Fibroblast of villous mesenchyme (primary cell): ENCODE measurements at regions not wholly inside any gene's neighbourhood (a gene's known extent, or its start where the extent isn't known, plus 50 kb on each side); places are given as distances from the start of the nearest gene placed in this dataset.

ENCODE experiments used
- DNase-seq: peaks from one replicate; pipeline ENCODE4 v3.0.0-alpha.2; 2010; ENCODE audit warnings: low read depth
- H3K4me3 ChIP-seq: 2 replicates; pipeline ENCODE4 v1.5.1; 2011; ENCODE audit warnings: low read depth, mild to moderate bottlenecking, low read length
- TF ChIP-seq, protein P1 (sequence below): IDR thresholded peaks from 2 replicates; pipeline ENCODE4 v1.5.1; 2012; ENCODE audit warnings: low read depth, mild to moderate bottlenecking, low read length; ENCODE audit not compliant: insufficient read depth

DNA sequence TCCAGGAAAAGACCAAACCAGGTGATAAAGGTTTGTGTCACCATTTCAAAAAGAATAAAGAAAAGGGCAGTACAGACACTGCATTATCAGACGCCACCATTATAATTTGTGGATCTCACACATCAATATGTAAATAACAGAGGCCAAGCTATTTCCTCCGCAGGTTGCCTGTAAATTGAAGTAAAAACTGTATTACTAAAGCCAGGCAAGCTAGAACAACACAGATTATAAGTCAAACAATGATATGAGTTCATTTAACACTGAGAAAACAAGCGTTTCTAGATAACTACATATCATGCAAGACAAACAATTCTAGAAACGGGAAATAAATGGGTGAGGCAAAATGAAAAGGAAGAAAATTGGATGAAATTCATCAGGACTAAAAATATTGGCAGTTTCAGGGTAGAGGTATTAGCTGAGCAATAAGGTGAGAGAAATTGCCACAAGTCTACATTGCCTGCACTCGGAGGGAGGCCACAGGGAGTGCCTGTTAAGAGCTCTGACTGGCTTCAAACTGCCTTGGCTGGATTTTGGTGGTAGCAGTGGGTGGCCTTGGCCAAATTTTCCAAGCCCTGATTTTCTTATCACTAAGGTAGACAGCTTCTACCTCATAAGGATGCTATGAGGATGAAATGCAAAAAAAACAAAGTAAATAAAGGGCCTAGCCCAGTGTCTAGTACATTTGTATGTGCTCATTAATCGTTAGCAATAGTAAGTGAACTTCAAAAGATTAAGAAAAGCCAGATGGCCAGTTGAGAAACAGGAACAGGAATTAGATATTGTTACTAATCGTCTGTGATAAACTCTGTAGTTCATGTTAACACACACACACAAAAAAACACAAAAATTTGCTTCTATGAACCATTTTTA lies 240.0 kb upstream of the NFE2L3 start:
- TF ChIP-seq, protein P1, sequence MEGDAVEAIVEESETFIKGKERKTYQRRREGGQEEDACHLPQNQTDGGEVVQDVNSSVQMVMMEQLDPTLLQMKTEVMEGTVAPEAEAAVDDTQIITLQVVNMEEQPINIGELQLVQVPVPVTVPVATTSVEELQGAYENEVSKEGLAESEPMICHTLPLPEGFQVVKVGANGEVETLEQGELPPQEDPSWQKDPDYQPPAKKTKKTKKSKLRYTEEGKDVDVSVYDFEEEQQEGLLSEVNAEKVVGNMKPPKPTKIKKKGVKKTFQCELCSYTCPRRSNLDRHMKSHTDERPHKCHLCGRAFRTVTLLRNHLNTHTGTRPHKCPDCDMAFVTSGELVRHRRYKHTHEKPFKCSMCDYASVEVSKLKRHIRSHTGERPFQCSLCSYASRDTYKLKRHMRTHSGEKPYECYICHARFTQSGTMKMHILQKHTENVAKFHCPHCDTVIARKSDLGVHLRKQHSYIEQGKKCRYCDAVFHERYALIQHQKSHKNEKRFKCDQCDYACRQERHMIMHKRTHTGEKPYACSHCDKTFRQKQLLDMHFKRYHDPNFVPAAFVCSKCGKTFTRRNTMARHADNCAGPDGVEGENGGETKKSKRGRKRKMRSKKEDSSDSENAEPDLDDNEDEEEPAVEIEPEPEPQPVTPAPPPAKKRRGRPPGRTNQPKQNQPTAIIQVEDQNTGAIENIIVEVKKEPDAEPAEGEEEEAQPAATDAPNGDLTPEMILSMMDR, result no peak
- DNase-seq, result no peak
- no peak overlapping the region for H3K4me3 ChIP-seq

DNA sequence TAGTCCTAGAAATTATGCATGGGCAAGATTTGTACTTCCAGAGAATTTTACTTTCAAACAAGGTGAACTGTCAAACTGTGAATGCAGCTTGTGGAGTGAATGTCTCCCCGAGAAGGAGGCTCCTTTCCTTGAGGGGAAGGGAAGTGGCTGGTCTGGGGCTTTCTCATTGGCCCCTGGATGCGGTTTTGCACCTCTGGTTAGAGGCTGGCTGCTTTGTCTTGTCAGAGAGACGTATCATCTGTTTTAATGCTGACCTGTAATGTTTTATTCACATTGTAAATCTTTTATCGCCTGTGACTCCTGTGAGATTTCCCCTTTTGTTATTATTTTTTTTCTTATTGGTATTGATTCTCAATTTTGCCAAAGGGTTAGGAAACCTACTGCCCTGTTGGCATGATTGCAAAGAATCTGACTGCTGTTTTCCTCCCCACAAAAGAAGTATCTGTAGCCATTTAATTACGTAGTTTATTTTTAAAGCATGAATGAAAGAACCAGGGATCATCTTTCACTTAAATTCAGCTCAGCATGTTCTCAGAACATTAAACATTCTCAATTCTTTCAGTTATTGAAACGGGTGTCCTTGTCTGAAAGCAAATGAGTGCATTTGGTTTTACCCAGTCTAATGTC lies 238.3 kb upstream of the NFE2L3 start:
- TF ChIP-seq, protein P1, result no peak
- DNase-seq, result no peak
- no peak overlapping the region for H3K4me3 ChIP-seq

DNA sequence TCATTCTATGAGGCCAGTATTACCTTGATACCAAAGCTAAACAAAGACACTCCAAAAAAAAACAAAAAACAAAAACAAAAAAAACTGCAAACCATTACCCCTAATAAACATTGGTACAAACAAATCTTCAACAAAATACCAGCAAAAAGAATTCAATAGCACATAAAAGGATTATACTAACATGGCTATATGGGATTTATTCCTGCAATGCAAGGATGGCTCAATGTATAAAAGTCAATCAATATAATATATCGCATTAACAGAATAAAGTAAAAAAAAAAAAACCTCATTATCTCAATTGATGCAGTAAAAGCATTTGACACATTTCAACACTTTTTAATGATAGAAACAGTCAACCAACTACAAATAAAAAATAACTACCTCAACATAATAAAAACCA lies 233.3 kb upstream of the NFE2L3 start:
- TF ChIP-seq, protein P1, result no peak
- H3K4me3 ChIP-seq, result no peak overlapping the region
- DNase-seq, result no peak

DNA sequence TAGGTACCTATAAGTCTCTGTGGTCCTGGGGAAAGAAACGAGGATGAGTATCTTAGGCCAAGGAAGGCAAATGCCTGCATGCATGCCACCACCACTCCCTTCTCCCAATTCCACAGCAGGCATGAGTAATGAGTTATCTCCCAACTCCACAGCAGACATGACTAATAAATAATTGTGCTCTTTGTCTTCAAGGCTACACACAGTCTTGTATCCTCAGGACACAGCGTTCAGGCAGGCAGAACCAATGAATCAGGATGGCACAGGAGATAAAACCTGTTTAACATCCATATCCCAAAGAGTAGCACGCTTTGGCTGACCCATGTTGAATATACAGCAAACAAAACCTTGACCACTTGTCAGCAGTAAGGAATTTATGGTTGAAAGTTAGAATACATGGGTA lies 229.7 kb upstream of the NFE2L3 start:
- TF ChIP-seq, protein P1, result no peak
- no peak for DNase-seq
- no peak overlapping the region for H3K4me3 ChIP-seq

DNA sequence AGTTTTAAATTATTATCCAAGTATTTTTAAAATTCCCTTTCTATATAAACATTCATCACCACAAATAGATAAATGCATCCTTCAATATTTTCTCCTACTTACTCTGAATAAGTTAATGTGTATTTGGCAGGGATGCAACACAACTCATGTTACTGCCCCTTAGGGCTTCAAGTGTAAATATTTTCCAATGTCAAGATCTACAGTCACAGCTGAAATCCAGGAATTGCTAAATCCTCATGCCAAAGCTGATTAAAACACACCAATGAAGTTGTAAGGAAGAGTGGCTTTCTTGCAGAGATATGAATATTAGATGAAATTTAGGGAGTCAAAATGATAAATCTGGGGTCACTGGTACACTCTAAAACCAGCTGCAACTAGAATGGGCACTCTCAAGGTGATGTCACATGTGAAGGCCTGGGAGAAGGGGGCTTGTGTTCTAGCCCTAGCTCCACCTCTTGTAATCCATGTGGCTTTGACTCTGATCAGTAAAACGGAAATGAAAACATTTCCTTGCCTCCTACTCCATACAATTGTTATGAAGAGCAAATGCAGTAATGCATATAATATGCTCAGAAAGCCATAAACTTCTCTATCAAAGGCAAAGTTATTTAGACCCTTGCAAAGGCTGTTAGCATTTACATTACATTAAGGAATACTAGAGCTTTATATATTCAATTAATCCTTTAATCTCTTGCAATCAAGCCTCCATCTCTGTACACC lies 228.1 kb upstream of the NFE2L3 start:
- no peak overlapping the region for H3K4me3 ChIP-seq
- TF ChIP-seq, protein P1, result no peak
- DNase-seq, result no peak

DNA sequence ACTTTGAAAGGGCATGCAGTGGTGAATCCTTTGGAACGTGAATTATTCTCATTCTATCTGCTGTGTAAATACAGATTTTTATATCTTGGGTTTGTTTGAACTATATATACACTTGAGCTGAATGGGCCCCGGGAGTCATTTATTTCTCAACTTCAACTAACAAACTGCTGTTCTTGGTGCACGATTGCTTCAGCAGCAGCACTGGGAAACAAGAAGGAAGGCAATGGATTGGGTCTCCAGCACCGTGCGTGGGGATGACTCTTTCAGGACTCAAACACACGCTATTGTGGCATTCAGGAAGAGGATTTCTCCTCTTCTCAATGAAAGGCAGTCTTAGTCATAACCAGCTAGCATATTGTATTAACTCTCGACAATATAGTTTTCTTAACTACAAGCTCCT lies 226.0 kb upstream of the NFE2L3 start:
- DNase-seq, result peak; percentile 18
- TF ChIP-seq, protein P1, result no peak
- H3K4me3 ChIP-seq, result no peak overlapping the region
